Testis (tissue), 2 donors: ENCODE measurements at regions not wholly inside any gene's neighbourhood (a gene's known extent, or its start where the extent isn't known, plus 50 kb on each side); places are given as distances from the start of the nearest gene placed in this dataset.

ENCODE experiments used
- CTCF ChIP-seq, 3 experiments: fragments of 450-650 bp in 2 of 3; fragments of 200-600 bp in 1 of 3; sonication (generic) in 1 of 3; IDR thresholded peaks; one replicate each; pipeline ENCODE4 v1.5.1; 2016 to 2019; ENCODE audit warnings: antibody characterized with exemption in 3 of 3, mild to moderate bottlenecking in 2 of 3, moderate library complexity in 1 of 3
- POLR2A ChIP-seq: fragments of 450-650 bp; IDR thresholded peaks from one replicate; pipeline ENCODE4 v1.6.1; 2017; ENCODE audit warnings: antibody characterized with exemption, mild to moderate bottlenecking, moderate library complexity

DNA sequence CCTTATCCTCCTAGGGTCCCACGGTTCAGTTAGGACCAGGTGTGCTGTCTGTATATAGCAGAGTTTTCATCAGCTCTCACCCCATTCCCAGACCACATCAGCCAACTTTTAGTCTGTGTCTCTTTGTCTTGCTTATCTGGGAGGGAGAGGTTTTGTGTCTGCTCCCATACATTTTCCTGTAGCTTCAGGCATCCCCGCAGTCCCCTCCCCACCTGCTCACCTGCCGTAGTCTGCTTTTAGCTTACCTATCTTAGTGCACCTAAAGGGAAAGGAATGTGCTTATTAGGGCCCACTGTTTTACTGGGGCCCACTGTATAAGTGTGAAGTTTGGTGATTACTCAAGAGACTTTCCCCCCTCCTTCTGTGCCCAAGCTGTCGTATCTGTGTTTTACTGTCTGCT is 225.1 kb downstream of the PLA2G4A start:
- TF ChIP-seq CTCF (IDR thresholded peaks at IDR 0.05) (no peak), POLR2A (no peak)
